Endothelial cell of umbilical vein (primary cell): ENCODE measurements at regions not wholly inside any gene's neighbourhood (a gene's known extent, or its start where the extent isn't known, plus 50 kb on each side); places are given as distances from the start of the nearest gene placed in this dataset.

ENCODE experiments used
- BruUV-seq: library from RNA; stranded (reverse); fragments of 400-500 nt; replicated peaks from 2 replicates; lab custom pipeline; 2021; lab: Mats Ljungman, UMichigan
- CTCF ChIA-PET: fragments of 300-600, 350-600 bp; sonication (Branson Sonifier 250); formaldehyde crosslinking; loops from one replicate; lab custom pipeline; 2021; ENCODE audit warnings: antibody characterized with exemption, inconsistent platforms; lab: Charles Lee
- POLR2A ChIA-PET: fragments of 300-600, 350-600 bp; sonication (Branson Sonifier 250); formaldehyde crosslinking; loops from one replicate; lab custom pipeline; 2021; ENCODE audit warnings: antibody characterized with exemption, inconsistent platforms; lab: Charles Lee
- DNase-seq: peaks from one replicate; pipeline ENCODE4 v3.0.0-alpha.2; 2011; ENCODE audit warnings: low read depth, low spot score
- FAIRE-seq: peaks from 2 replicates; lab custom pipeline; 2011; peaks lifted over from hg19 to GRCh38; lab: Jason Lieb, UNC
- H2AFZ ChIP-seq: 2 replicates; pipeline ENCODE4 v1.6.0; 2012; ENCODE audit warnings: low read depth, low read length, control low read depth, inconsistent platforms
- H3K27ac ChIP-seq: 2 replicates; pipeline ENCODE4 v1.5.1; 2011; ENCODE audit warnings: low read depth, mild to moderate bottlenecking, control low read depth, low read length, moderate library complexity; ENCODE audit not compliant: insufficient read depth
- H3K27me3 ChIP-seq, 2 experiments: 2 replicates each; pipeline versions ENCODE4 v1.6.0 to v1.6.1; 2011; ENCODE audit warnings: low read length in 2 of 2, mixed read lengths in 1 of 2; ENCODE audit not compliant: control insufficient read depth in 2 of 2, insufficient read depth in 2 of 2
- H3K36me3 ChIP-seq, 2 experiments: 2 replicates in 1 of 2; 3 replicates in 1 of 2; pipeline ENCODE4 v1.5.1; 2011; ENCODE audit warnings: low read length in 2 of 2, mild to moderate bottlenecking in 1 of 2, moderate library complexity in 1 of 2; ENCODE audit not compliant: control insufficient read depth in 2 of 2, insufficient read depth in 2 of 2; ENCODE audit errors: extremely low read depth in 1 of 2
- H3K4me1 ChIP-seq: 3 replicates; pipeline ENCODE4 v1.5.1; 2011; ENCODE audit warnings: mild to moderate bottlenecking, low read length; ENCODE audit not compliant: control insufficient read depth, insufficient read depth; ENCODE audit errors: extremely low read depth
- H3K4me2 ChIP-seq: 2 replicates; pipeline ENCODE4 v1.6.1; 2011; ENCODE audit warnings: low read length, control low read depth, mixed read lengths; ENCODE audit not compliant: insufficient read depth
- H3K4me3 ChIP-seq, 3 experiments: fragments of 200-600 bp in 1 of 3; sonication (generic), shearing (Covaris generic) in 1 of 3; replicated peaks in 1 of 3; 2 replicates each; pipeline ENCODE4 v1.5.1; 2011 to 2016; ENCODE audit warnings: control low read depth in 3 of 3, low read length in 3 of 3, mild to moderate bottlenecking in 2 of 3, inconsistent platforms in 1 of 3, low read depth in 1 of 3, moderate library complexity in 1 of 3; ENCODE audit not compliant: insufficient read depth in 1 of 3
- H3K79me2 ChIP-seq: 2 replicates; pipeline ENCODE4 v1.6.0; 2012; ENCODE audit warnings: low read length, inconsistent platforms; ENCODE audit not compliant: control insufficient read depth, insufficient read depth
- H3K9ac ChIP-seq: replicated peaks from 2 replicates; pipeline ENCODE3; 2011; ENCODE audit warnings: low read length, control low read depth; ENCODE audit not compliant: insufficient read depth; ENCODE audit errors: extremely low read depth
- H3K9me1 ChIP-seq: replicated peaks from 3 replicates; pipeline ENCODE4 v1.6.0; 2011; ENCODE audit warnings: mild to moderate bottlenecking, low read length; ENCODE audit not compliant: control insufficient read depth, insufficient read depth; ENCODE audit errors: extremely low read depth
- H3K9me3 ChIP-seq: replicated peaks from 2 replicates; pipeline ENCODE4 v1.5.1; 2012; ENCODE audit warnings: low read length, inconsistent platforms; ENCODE audit not compliant: control insufficient read depth, insufficient read depth
- H4K20me1 ChIP-seq: replicated peaks from 2 replicates; pipeline ENCODE3; 2011; ENCODE audit warnings: mild to moderate bottlenecking, low read length; ENCODE audit not compliant: control insufficient read depth, insufficient read depth; ENCODE audit errors: extremely low read depth
- EZH2 ChIP-seq: IDR thresholded peaks from 2 replicates; pipeline ENCODE4 v1.6.1; 2012; ENCODE audit warnings: borderline replicate concordance, low read depth, mild to moderate bottlenecking, moderate library complexity, low read length, inconsistent platforms; ENCODE audit not compliant: severe bottlenecking
- FOS ChIP-seq: IDR thresholded peaks from 2 replicates; pipeline ENCODE4 v1.6.1; 2011; ENCODE audit warnings: mild to moderate bottlenecking, low read length, moderate library complexity, borderline replicate concordance; ENCODE audit not compliant: insufficient read depth
- GATA2 ChIP-seq: IDR thresholded peaks from 2 replicates; pipeline ENCODE4 v1.7.0; 2011; ENCODE audit warnings: low read depth, mild to moderate bottlenecking, moderate library complexity, mixed read lengths, low read length; ENCODE audit not compliant: insufficient read length, insufficient read depth
- JUN ChIP-seq: IDR thresholded peaks from 2 replicates; pipeline ENCODE4 v1.6.1; 2011; ENCODE audit warnings: borderline replicate concordance, low read depth; ENCODE audit not compliant: insufficient read length, insufficient read depth
- MYC ChIP-seq: IDR thresholded peaks from one replicate; pipeline ENCODE4 v1.6.1; 2011; ENCODE audit warnings: mild to moderate bottlenecking, low read depth, low read length
- POLR2A ChIP-seq: IDR thresholded peaks from 2 replicates; pipeline ENCODE4 v1.6.1; 2012; ENCODE audit warnings: low read depth, mild to moderate bottlenecking, control low read depth, low read length
- POLR2AphosphoS5 ChIP-seq: IDR thresholded peaks from 2 replicates; pipeline ENCODE4 v1.6.1; 2012; ENCODE audit warnings: low read depth, mild to moderate bottlenecking, control low read depth, low read length, moderate library complexity; ENCODE audit not compliant: insufficient read depth
- dilution Hi-C: fragments of 300-500 bp; cut with MboI; formaldehyde crosslinking; loops from one replicate; pipeline ENCODE4 v1.15.0; 2019; ENCODE audit warnings: low sequenced_read_pairs; ENCODE audit not compliant: extremely low pct_ligation_motif_present
- intact Hi-C: fragments of 100-400 bp; cut with micrococcal nuclease; formaldehyde crosslinking; loops from one replicate; pipeline ENCODE4 v1.10.0; 2022
- TF ChIP-seq, protein P1 (sequence below), 2 donors: IDR thresholded peaks; 1 replicate in 1 of 2; 2 replicates in 1 of 2; pipeline ENCODE4 v1.5.1; 2011; ENCODE audit warnings: low read length in 2 of 2, mild to moderate bottlenecking in 2 of 2, moderate library complexity in 2 of 2, control low read depth in 1 of 2, inconsistent platforms in 1 of 2, low read depth in 1 of 2; ENCODE audit not compliant: insufficient read depth in 1 of 2; ENCODE audit errors: extremely low read depth in 1 of 2
- TF ChIP-seq, protein P2 (sequence below): IDR thresholded peaks from 2 replicates; pipeline ENCODE4 v1.6.1; 2011; ENCODE audit not compliant: insufficient read depth, insufficient read length

- Histone ChIP-seq H3K4me2 (no peak overlapping the region), H3K4me1 (no peaks in the 10 kb centered on the region), H4K20me1 (no peaks in the 10 kb centered on the region), H3K27me3 (no peaks in the 10 kb centered on the region), H3K27ac (no peak overlapping the region), H3K9ac (no peak overlapping the region), H3K9me1 (no peaks in the 10 kb centered on the region), H3K79me2 (no peaks in the 10 kb centered on the region), H3K4me3 (no peak overlapping the region), H2AFZ (no peak overlapping the region), H3K36me3 (no peaks in the 10 kb centered on the region), H3K9me3 (no peaks in the 10 kb centered on the region)
- peak; percentile 89 for FAIRE-seq
- peak; percentile 77 for DNase-seq
- intact Hi-C loops (loop anchor here (1.0 to 10.0 kb wide), 6 partner anchors 95 to 592 kb away; no protein-coding TSS in a partner anchor), dilution Hi-C loops (no loop called here)
- TF ChIP-seq, protein P1, sequence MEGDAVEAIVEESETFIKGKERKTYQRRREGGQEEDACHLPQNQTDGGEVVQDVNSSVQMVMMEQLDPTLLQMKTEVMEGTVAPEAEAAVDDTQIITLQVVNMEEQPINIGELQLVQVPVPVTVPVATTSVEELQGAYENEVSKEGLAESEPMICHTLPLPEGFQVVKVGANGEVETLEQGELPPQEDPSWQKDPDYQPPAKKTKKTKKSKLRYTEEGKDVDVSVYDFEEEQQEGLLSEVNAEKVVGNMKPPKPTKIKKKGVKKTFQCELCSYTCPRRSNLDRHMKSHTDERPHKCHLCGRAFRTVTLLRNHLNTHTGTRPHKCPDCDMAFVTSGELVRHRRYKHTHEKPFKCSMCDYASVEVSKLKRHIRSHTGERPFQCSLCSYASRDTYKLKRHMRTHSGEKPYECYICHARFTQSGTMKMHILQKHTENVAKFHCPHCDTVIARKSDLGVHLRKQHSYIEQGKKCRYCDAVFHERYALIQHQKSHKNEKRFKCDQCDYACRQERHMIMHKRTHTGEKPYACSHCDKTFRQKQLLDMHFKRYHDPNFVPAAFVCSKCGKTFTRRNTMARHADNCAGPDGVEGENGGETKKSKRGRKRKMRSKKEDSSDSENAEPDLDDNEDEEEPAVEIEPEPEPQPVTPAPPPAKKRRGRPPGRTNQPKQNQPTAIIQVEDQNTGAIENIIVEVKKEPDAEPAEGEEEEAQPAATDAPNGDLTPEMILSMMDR (IDR thresholded peaks at IDR 0.05; ENCODE audit: extremely low read depth in 1 of 2, insufficient read depth in 1 of 2, low read depth in 1 of 2, low read length in 2 of 2), result peak; percentile 73 to 74
- no peak for TF ChIP-seq GATA2
- POLR2A ChIA-PET, result no interaction called here
- CTCF ChIA-PET, result interaction anchor here (0.6 to 4.6 kb wide), 73 partner anchors 8 to 1175 kb away, joined by 3 to 64 read pairs (median 4); partner anchors contain the start of gene SALL4
- no TSS peak for BruUV-seq
Measured at GRCh38 chr20:51966296-51966971, 164.1 kb upstream of the SALL4 start.

GRCh38 chr20:51961964-51962761, 159.8 kb upstream of the SALL4 start:
- Histone ChIP-seq H3K79me2 (no peaks in the 10 kb centered on the region), H3K36me3 (no peaks in the 10 kb centered on the region), H3K9ac (no peak overlapping the region), H3K4me3 (no peak overlapping the region), H3K27ac (no peak overlapping the region), H4K20me1 (no peaks in the 10 kb centered on the region), H3K9me1 (no peaks in the 10 kb centered on the region), H3K4me1 (peaks cover 24% of the 10 kb centered on the region), H3K27me3 (no peaks in the 10 kb centered on the region), H2AFZ (no peak overlapping the region), H3K9me3 (no peaks in the 10 kb centered on the region), H3K4me2 (no peak overlapping the region)
- dilution Hi-C loops, result no loop called here
- ChIA-PET CTCF (no interaction called here), POLR2A (no interaction called here)
- BruUV-seq, result no TSS peak
- FAIRE-seq, result no peak
- TF ChIP-seq MYC (no peak), POLR2A (no peak), JUN (no peak), GATA2 (no peak), FOS (no peak), EZH2 (no peak), POLR2AphosphoS5 (no peak)
- TF ChIP-seq, protein P1 (IDR thresholded peaks at IDR 0.05; ENCODE audit: extremely low read depth in 1 of 2, insufficient read depth in 1 of 2, low read depth in 1 of 2, low read length in 2 of 2), result no peak
- TF ChIP-seq, protein P2, sequence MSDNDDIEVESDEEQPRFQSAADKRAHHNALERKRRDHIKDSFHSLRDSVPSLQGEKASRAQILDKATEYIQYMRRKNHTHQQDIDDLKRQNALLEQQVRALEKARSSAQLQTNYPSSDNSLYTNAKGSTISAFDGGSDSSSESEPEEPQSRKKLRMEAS, result no peak
- intact Hi-C loops, result loop anchor here (10.0 kb wide), 1 partner anchor 587 kb away; no protein-coding TSS in a partner anchor
- no peak for DNase-seq
